K562 (cell line): ENCODE measurements at regions not wholly inside any gene's neighbourhood (a gene's known extent, or its start where the extent isn't known, plus 50 kb on each side); places are given as distances from the start of the nearest gene placed in this dataset.

Experiments used
- ATF7 ChIP-seq: fragments of 450-650 bp; IDR thresholded peaks from 2 replicates; pipeline ENCODE4 v1.7.1; 2014; ENCODE audit warnings: mild to moderate bottlenecking, moderate library complexity
- BRF2 ChIP-seq: IDR thresholded peaks from 3 replicates; pipeline ENCODE4 v1.6.1; 2011; ENCODE audit warnings: borderline replicate concordance, mild to moderate bottlenecking; ENCODE audit not compliant: insufficient read length, insufficient read depth
- CHAMP1 ChIP-seq: fragments of 450-650 bp; IDR thresholded peaks from 2 replicates; pipeline ENCODE4 v1.6.1; 2016; ENCODE audit warnings: mild to moderate bottlenecking
- ESRRA ChIP-seq: fragments of 450-650 bp; IDR thresholded peaks from 2 replicates; pipeline ENCODE4 v1.6.1; 2014; ENCODE audit warnings: low read depth, mild to moderate bottlenecking, moderate library complexity, borderline replicate concordance
- HDGF ChIP-seq: fragments of 450-650 bp; IDR thresholded peaks from 2 replicates; pipeline ENCODE4 v1.6.1; 2016
- JUND ChIP-seq, 2 experiments: IDR thresholded peaks; 2 replicates in 1 of 2; 3 replicates in 1 of 2; pipeline ENCODE4 v1.6.1; 2011; ENCODE audit warnings: borderline replicate concordance in 2 of 2, low read depth in 2 of 2, low read length in 2 of 2, improper control_type of control experiment in 1 of 2, missing biosample characterization in 1 of 2, missing genetic modification characterization in 1 of 2, missing genetic modification reagents in 1 of 2
- LEF1 ChIP-seq: fragments of 450-650 bp; IDR thresholded peaks from 2 replicates; pipeline ENCODE4 v1.6.1; 2016; ENCODE audit warnings: mild to moderate bottlenecking
- MCM5 ChIP-seq: fragments of 450-650 bp; IDR thresholded peaks from 2 replicates; pipeline ENCODE4 v1.6.1; 2016; ENCODE audit warnings: low read depth
- MITF ChIP-seq: IDR thresholded peaks from 2 replicates; pipeline ENCODE4 v1.6.1; 2014; ENCODE audit warnings: antibody characterized with exemption
- MXI1 ChIP-seq: IDR thresholded peaks from 2 replicates; pipeline ENCODE4 v1.6.1; 2011; ENCODE audit warnings: low read depth, mild to moderate bottlenecking, improper control_type of control experiment, low read length
- NR2F6 ChIP-seq: fragments of 450-650 bp; formaldehyde crosslinking; IDR thresholded peaks from 2 replicates; pipeline ENCODE4 v1.4.0; 2020; ENCODE audit warnings: mild to moderate bottlenecking
- RFX5 ChIP-seq: IDR thresholded peaks from 2 replicates; pipeline ENCODE4 v1.6.1; 2011; ENCODE audit warnings: low read depth, mild to moderate bottlenecking, improper control_type of control experiment, low read length
- RNF219 ChIP-seq: fragments of 250-450 bp; sonication (Bioruptor Pico); IDR thresholded peaks from 2 replicates; pipeline ENCODE4 v1.5.0; 2022; ENCODE audit warnings: mild to moderate bottlenecking
- SMARCE1 ChIP-seq: fragments of 450-650 bp; IDR thresholded peaks from 2 replicates; pipeline ENCODE4 v1.7.1; 2016; ENCODE audit warnings: mild to moderate bottlenecking
- SP1 ChIP-seq: sonication (generic); formaldehyde crosslinking; IDR thresholded peaks from 2 replicates; pipeline ENCODE4 v1.8.1; 2022; ENCODE audit warnings: mild to moderate bottlenecking, missing genetic modification reagents
- SPI1 ChIP-seq: IDR thresholded peaks from 2 replicates; pipeline ENCODE4 v1.6.1; 2011; ENCODE audit warnings: low read depth, low read length, control low read depth, borderline replicate concordance
- SRF ChIP-seq, 2 experiments: fragments of 250-450, 450-650 bp in 1 of 2; sonication (Bioruptor Pico) in 1 of 2; sonication (generic) in 1 of 2; formaldehyde crosslinking; IDR thresholded peaks; 2 replicates each; pipeline versions ENCODE4 v1.5.0 to v1.5.1; 2020 to 2022; ENCODE audit warnings: mild to moderate bottlenecking in 1 of 2, missing genetic modification reagents in 1 of 2
- TBL1XR1 ChIP-seq, 2 experiments: IDR thresholded peaks; 2 replicates each; pipeline ENCODE4 v1.6.1; 2012; ENCODE audit warnings: improper control_type of control experiment in 2 of 2, low read length in 2 of 2, mild to moderate bottlenecking in 1 of 2
- ZNF655 ChIP-seq: fragments of 250-450 bp; sonication (Bioruptor Pico); IDR thresholded peaks from 2 replicates; pipeline ENCODE4 v1.5.0; 2021
- ZNF766 ChIP-seq: fragments of 200-800 bp; sonication (Bioruptor generic); conservative IDR thresholded peaks from 2 replicates; pipeline ENCODE4 v1.6.1; 2016; ENCODE audit warnings: missing genetic modification characterization, missing compliant biosample characterization

GRCh38 chr7:22896917-22897316 is 74.3 kb upstream of the TOMM7 start (continued):
- TF ChIP-seq RNF219 (no peak), MITF (peak; percentile 79), ESRRA (peak; percentile 74; the same call in 1 of the 2 replicates), ATF7 (peak; percentile 59), HDGF (no peak), SPI1 (no peak), ZNF655 (CRISPR knock-in tag) (no peak), SRF (CRISPR knock-in tag; IDR thresholded peaks at IDR 0.05) (peak; percentile 79 to 95; a peak in 3 of 4 replicates), CHAMP1 (no peak), MCM5 (no peak), SP1 (no peak), NR2F6 (no peak), SMARCE1 (no peak), JUND (IDR thresholded peaks at IDR 0.05; ENCODE audit: borderline replicate concordance, low read depth, low read length) (peak; percentile 84), JUND (tag; IDR thresholded peaks at IDR 0.05; ENCODE audit: borderline replicate concordance, low read depth, low read length) (peak; percentile 84; the same call in 1 of the 3 replicates), RFX5 (no peak), TBL1XR1 (IDR thresholded peaks at IDR 0.05; ENCODE audit: low read length in 2 of 2) (no peak), MXI1 (no peak), BRF2 (no peak), ZNF766 (CRISPR knock-in tag) (no peak), LEF1 (peak; percentile 16; the same call in 1 of the 2 replicates)
